GM19023 (cell line): ENCODE measurements at regions not wholly inside any gene's neighbourhood (a gene's known extent, or its start where the extent isn't known, plus 50 kb on each side); places are given as distances from the start of the nearest gene placed in this dataset.

Source experiments
- ATAC-seq: cut with Tn5 transposase; IDR thresholded peaks from one replicate; pipeline ENCODE4 v1.9.1; 2021; ENCODE audit warnings: mild to moderate bottlenecking, moderate library complexity; ENCODE audit not compliant: unreplicated experiment

- no peak for ATAC-seq
Measured at GRCh38 chr6:146886587-146887446, 288.0 kb downstream of the ADGB start.

GRCh38 chr6:146887447-146888077 lies 288.8 kb downstream of the ADGB start:
- ATAC-seq = no peak

- no peak for ATAC-seq
Measured at GRCh38 chr6:146889303-146889702, 290.5 kb downstream of the ADGB start.

GRCh38 chr6:146890172-146890571 lies 291.4 kb downstream of the ADGB start:
- ATAC-seq = no peak

DNA sequence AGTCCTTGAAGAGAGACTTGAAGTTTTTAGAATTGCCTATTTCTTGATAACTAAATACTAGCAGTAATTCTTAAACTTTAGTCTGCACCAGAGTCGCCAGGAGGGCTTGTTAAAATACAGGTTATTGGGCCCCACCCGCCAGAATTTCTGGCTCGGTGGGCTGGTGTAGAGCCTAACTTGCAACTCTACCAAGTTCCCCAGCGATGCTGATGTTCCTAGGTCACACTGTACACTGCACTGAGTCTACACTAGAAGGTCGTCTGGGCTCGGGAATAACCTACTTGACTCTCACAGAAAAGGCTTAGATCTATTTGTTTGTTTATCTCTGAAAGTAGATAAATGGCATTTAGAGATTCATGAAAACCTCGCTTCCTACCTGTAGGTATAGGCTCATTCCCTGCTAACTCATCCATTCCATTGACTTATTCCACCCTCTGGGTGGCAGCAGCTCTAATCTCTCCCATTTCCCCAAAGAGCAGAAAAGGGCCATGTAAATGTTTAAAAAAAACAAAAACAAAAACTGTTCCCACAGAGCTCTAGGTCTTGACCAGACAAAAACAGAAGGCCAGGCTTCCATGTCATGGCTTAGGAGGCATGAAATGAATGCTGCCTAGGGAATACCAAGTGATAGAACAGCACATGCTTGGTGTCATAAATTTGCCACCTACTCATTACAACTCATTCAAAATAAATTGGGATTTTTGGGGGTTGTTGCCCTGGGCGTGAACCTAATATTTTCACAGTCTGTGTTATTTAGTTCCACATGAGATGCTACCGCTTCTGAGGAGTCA lies 292.1 kb downstream of the ADGB start:
- ATAC-seq = no peak

DNA sequence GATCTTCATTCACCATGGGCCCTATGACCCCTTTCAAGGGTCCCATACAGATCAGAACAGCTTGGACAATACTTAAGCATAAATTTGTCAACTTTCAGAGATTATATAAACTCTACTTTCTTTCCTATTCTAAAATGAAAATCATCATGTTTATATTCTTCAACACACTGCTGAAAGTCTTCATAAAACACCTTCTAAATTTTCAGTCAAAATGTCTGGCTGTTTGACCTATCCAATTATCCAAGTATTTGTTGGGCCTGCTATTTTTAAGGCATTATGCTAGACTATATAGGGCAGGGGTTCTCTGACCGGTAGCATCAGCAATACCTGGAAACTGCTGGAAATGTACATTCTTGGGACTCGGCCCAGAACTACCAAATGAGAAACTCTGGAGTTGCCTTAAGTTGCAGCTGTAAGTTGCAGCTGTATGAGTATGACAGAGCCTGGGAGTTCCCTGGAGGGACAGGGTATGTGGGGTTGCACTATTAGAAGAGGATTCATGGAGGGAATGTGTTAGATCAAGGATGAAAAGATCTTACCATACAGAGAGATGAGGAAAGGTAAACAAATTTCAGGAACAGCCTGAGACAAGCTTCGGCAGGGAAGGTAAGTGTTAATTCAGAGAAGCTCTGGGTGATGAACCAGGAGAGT lies 293.0 kb downstream of the ADGB start:
- ATAC-seq = no peak

DNA sequence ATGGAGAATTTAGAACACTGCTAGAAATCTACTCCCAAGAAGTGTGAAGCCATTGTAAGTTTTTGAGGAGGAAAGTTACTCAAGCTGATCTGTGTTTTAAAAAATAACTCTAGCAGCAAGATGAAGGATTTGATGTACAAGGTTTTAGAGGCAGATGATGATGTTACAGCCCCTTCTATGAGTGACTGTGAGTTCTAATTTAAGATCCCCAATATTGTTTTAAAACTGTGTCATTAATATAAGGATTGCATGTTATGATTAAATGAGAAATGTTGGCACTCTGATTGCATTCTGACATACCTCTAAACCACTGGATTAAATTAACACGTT lies 293.5 kb downstream of the ADGB start:
- ATAC-seq = no peak

GRCh38 chr6:146892613-146893401 lies 294.0 kb downstream of the ADGB start:
- ATAC-seq = no peak

DNA sequence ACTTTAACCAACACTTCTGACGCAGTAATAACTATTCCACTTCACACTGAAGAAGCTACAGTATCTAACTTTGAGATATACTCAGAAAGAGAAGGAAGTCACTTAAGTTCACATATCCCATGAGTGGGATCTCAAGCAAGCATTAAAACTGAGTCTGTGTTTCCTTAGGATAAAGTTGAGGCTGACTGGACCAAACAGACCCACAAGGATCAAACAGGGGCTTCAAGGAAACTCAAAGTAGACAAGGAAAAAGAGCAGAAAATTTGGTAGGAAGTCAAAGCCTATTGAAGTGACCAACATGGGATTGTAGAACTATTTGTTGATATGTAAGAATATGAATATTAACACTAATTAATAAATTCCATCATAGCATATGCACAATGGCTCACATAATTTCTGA lies 294.9 kb downstream of the ADGB start:
- ATAC-seq = no peak

- ATAC-seq = no peak
Measured at GRCh38 chr6:146894624-146895023, 295.9 kb downstream of the ADGB start.

GRCh38 chr6:146895101-146895771 lies 296.5 kb downstream of the ADGB start:
- no peak for ATAC-seq

DNA sequence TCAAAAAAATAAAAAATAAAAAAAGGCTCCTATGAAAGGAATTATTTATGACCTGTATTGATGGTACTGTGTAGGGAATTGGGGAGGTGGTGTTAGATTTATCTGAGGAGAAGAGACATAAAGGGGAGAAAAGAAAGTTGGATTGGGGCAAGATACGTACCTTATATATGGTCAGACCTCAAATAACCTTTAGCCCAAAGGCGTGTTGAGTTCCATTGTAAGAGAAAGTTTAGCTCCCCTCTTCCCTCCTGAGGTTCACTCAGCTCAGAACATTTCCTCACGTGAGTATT lies 296.9 kb downstream of the ADGB start:
- ATAC-seq = no peak

GRCh38 chr6:146896062-146896813 lies 297.5 kb downstream of the ADGB start:
- no peak for ATAC-seq

DNA sequence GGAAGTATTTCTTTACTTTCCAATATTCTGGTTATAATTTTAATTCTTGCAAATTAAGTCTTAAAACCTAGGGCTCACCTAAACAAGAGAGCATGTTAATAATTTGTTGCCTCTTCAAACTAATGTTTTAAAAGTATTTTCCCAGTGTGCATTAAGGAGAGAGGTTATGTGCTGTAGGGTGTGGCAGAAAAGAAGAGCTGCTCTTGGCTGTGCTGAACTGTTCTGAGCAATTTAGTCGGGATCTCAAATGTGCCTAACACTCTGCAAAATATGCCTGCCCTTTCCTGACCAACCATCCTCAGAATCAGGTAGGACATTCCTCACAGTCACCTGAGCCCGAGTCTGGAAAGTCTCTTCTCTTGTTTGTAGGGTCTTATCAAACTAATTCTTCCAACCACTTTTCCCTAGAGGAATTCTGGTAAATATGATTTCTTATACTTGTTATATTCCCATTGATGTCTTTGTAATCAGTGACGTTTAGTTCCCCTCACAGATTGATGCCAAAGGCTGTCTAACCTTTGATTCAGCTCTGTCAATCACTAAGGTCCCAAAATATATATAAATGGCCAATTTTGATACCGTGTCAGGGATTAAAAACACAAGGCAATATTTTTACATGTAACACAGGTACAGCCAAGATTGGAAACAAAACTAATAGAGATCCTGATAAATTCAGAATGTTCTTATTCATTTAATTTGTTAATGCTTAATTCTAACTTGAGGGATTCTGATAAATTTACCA lies 298.4 kb downstream of the ADGB start:
- ATAC-seq = no peak

- no peak for ATAC-seq
Measured at GRCh38 chr6:146898069-146898887, 299.5 kb downstream of the ADGB start.

- no peak for ATAC-seq
Measured at GRCh38 chr6:146898888-146899227, 300.1 kb downstream of the ADGB start.

DNA sequence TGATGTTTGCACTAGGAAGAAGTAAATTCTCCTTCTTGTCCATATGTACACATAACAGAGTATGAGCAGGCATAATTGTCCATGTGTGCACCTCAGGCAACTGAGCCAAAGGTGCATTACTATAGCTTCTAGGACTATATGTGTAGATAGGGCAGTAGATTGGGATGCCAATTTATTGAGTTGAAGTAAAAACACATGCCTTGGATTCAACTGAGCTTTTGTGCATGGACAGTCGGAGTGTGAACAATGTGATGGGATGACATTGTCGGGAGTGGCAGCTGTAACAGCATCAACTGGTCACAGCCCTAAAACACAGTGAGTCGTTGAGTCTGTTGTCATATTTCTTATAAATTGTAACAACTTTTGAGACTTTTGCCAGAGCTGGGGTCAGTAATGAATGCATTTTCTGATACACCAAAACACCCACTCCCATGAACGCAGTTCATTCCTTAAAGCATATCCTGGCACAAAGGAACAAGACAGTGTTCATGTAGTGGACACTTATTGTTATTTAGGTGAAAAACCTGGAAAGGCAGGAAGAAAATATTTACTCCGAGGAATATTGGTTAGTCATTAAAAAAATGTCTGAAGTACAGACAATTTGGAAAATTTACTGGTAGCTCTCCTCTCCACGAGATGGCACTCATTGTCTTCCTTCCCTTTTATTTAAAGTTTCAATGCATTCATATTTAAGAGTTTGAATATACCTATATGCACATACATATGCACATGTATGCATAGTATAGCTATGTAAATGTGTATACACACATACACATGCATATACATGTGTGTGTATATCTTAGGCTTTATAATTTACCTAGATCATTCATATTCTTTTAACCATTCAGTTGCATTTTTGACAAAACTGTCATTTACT lies 302.0 kb upstream of the STXBP5 start:
- ATAC-seq = no peak
